Gastroesophageal sphincter (tissue), 4 donors: ENCODE measurements at regions not wholly inside any gene's neighbourhood (a gene's known extent, or its start where the extent isn't known, plus 50 kb on each side); places are given as distances from the start of the nearest gene placed in this dataset.
A peak's percentile ranks its signal among the peaks of the same experiment; 100 is the strongest.

ENCODE experiments used
- ATAC-seq: fragments of 150-250 bp; one replicate; pipeline ENCODE4 v1.9.1; 2016; ENCODE audit warnings: mild to moderate bottlenecking, moderate library complexity
- H3K27ac ChIP-seq, 4 donors: fragments of 200-600 bp; sonication (generic) in 3 of 4; 1 replicate in 3 of 4; 2 replicates in 1 of 4; pipeline ENCODE4 v1.5.1; 2016 to 2019
- H3K27me3 ChIP-seq: fragments of 200-600 bp; sonication (generic); one replicate; pipeline ENCODE4 v1.5.1; 2019
- H3K36me3 ChIP-seq, 2 donors: fragments of 200-600 bp; sonication (generic); one replicate each; pipeline ENCODE4 v1.5.1; 2019; ENCODE audit warnings: control low read depth in 1 of 2
- H3K4me1 ChIP-seq, 3 donors: fragments of 200-600 bp; sonication (generic); 1 replicate in 2 of 3; 2 replicates in 1 of 3; pipeline ENCODE4 v1.5.1; 2016 to 2019; ENCODE audit warnings: control low read depth in 2 of 3
- H3K4me3 ChIP-seq, 2 donors: fragments of 200-600 bp; sonication (generic); one replicate each; pipeline ENCODE4 v1.5.1; 2019; ENCODE audit warnings: mild to moderate bottlenecking in 1 of 2, moderate library complexity in 1 of 2
- H3K9me3 ChIP-seq, 3 donors: fragments of 200-600 bp; sonication (generic); one replicate each; pipeline ENCODE4 v1.5.1; 2017 to 2019; ENCODE audit warnings: control low read depth in 2 of 3
- CTCF ChIP-seq, 4 experiments: fragments of 200-600 bp in 2 of 4; fragments of 450-650 bp in 2 of 4; sonication (generic) in 1 of 4; IDR thresholded peaks; one replicate each; pipeline ENCODE4 v1.5.1; 2017 to 2019; ENCODE audit warnings: antibody characterized with exemption in 4 of 4, mild to moderate bottlenecking in 2 of 4, moderate library complexity in 2 of 4
- EP300 ChIP-seq: sonication (generic); formaldehyde crosslinking; IDR thresholded peaks from one replicate; pipeline ENCODE4 v1.6.1; 2017; ENCODE audit warnings: antibody characterized with exemption, mild to moderate bottlenecking
- POLR2A ChIP-seq, 2 donors: fragments of 450-650 bp; IDR thresholded peaks; one replicate each; pipeline ENCODE4 v1.6.1; 2017; ENCODE audit warnings: antibody characterized with exemption in 2 of 2, mild to moderate bottlenecking in 2 of 2, moderate library complexity in 1 of 2
- POLR2AphosphoS5 ChIP-seq: sonication (generic); formaldehyde crosslinking; IDR thresholded peaks from one replicate; pipeline ENCODE4 v1.6.1; 2017; ENCODE audit warnings: antibody characterized with exemption
- WGBS, 2 donors: methylation state at CpG; one replicate each; pipeline ENCODE4 v1.1.5; 2018; ENCODE audit warnings: low coverage in 1 of 2; 5-methylcytosine and 5-hydroxymethylcytosine counted together

- WGBS, 2 donors = 100% methylated on average over 1 of the region's 1 CpG
Measured at GRCh38 chr21:16438761-16439160, 709.0 kb downstream of the USP25 start.

GRCh38 chr21:16441789-16442188 lies 712.0 kb downstream of the USP25 start:
- no peaks in the 10 kb centered on the region for H3K27me3 ChIP-seq
- no peaks in the 10 kb centered on the region for H3K36me3 ChIP-seq
- TF ChIP-seq CTCF (IDR thresholded peaks at IDR 0.05) (no peak), EP300 (no peak), POLR2A (IDR thresholded peaks at IDR 0.05) (no peak), POLR2AphosphoS5 (no peak)
- no peak for ATAC-seq
- H3K4me1 ChIP-seq = peaks cover 0 to 9% (median 0%) of the 10 kb centered on the region in 3 donors
- H3K9me3 ChIP-seq = no peaks in the 10 kb centered on the region
- WGBS, 2 donors = 65 to 82% methylated on average over 1 of the region's 1 CpG
- H3K27ac ChIP-seq = no peak overlapping the region
- H3K4me3 ChIP-seq = no peak overlapping the region

More at GRCh38 chr21:16438761-16439160, 709.0 kb downstream of the USP25 start:
- H3K27ac ChIP-seq = no peak overlapping the region
- H3K9me3 ChIP-seq = no peaks in the 10 kb centered on the region
- H3K27me3 ChIP-seq = no peaks in the 10 kb centered on the region
- TF ChIP-seq POLR2AphosphoS5 (no peak), CTCF (IDR thresholded peaks at IDR 0.05) (no peak), POLR2A (IDR thresholded peaks at IDR 0.05) (no peak), EP300 (no peak)
- no peak overlapping the region for H3K4me3 ChIP-seq
- no peak for ATAC-seq
- peaks cover 0 to 9% (median 0%) of the 10 kb centered on the region in 3 donors for H3K4me1 ChIP-seq
- no peaks in the 10 kb centered on the region for H3K36me3 ChIP-seq

GRCh38 chr21:16454399-16454798 lies 724.6 kb downstream of the USP25 start:
- Histone ChIP-seq H3K27me3 (no peaks in the 10 kb centered on the region), H3K4me1 (peaks cover 0 to 3% (median 0%) of the 10 kb centered on the region in 3 donors), H3K36me3 (no peaks in the 10 kb centered on the region), H3K27ac (no peak overlapping the region), H3K4me3 (no peak overlapping the region), H3K9me3 (no peaks in the 10 kb centered on the region)
- no peak for ATAC-seq
- TF ChIP-seq POLR2A (IDR thresholded peaks at IDR 0.05) = no peak
- no peak for TF ChIP-seq POLR2AphosphoS5
- peak in 1 of 4 experiments; percentile 21 for TF ChIP-seq CTCF (IDR thresholded peaks at IDR 0.05)
- TF ChIP-seq EP300 = no peak

GRCh38 chr21:16455526-16455925 lies 725.7 kb downstream of the USP25 start:
- H3K9me3 ChIP-seq = no peaks in the 10 kb centered on the region
- WGBS, 2 donors = 56 to 90% methylated on average over 1 to 2 of the region's 2 CpGs
- H3K4me1 ChIP-seq = peaks cover 0 to 3% (median 0%) of the 10 kb centered on the region in 3 donors
- no peak overlapping the region for H3K27ac ChIP-seq
- no peak for TF ChIP-seq POLR2A (IDR thresholded peaks at IDR 0.05)
- TF ChIP-seq POLR2AphosphoS5 = no peak
- TF ChIP-seq CTCF (IDR thresholded peaks at IDR 0.05) = no peak
- TF ChIP-seq EP300 = no peak
- H3K36me3 ChIP-seq = no peaks in the 10 kb centered on the region
- no peak overlapping the region for H3K4me3 ChIP-seq
- H3K27me3 ChIP-seq = no peaks in the 10 kb centered on the region
- no peak for ATAC-seq

- H3K9me3 ChIP-seq = no peaks in the 10 kb centered on the region
- WGBS, 2 donors = 49 to 69% methylated on average over 4 to 5 of the region's 5 CpGs
- H3K4me1 ChIP-seq = peaks cover 0 to 3% (median 0%) of the 10 kb centered on the region in 3 donors
- no peaks in the 10 kb centered on the region for H3K36me3 ChIP-seq
- no peak overlapping the region for H3K4me3 ChIP-seq
- ATAC-seq = no peak
- H3K27ac ChIP-seq = no peak overlapping the region
- H3K27me3 ChIP-seq = no peaks in the 10 kb centered on the region
- TF ChIP-seq POLR2A (IDR thresholded peaks at IDR 0.05) = no peak
- TF ChIP-seq EP300 = no peak
- TF ChIP-seq POLR2AphosphoS5 = no peak
- no peak for TF ChIP-seq CTCF (IDR thresholded peaks at IDR 0.05)
Measured at GRCh38 chr21:16455978-16456377, 726.2 kb downstream of the USP25 start.
